ENCODE measurements at regions not wholly inside any gene's neighbourhood (a gene's known extent, or its start where the extent isn't known, plus 50 kb on each side); places are given as distances from the start of the nearest gene placed in this dataset.

GRCh38 chr4:157664726-157665125 is 444.2 kb downstream of the GRIA2 start:
- TF ChIP-seq CTCF (conservative IDR thresholded peaks at IDR 0.05) (no peak), ZFX (IDR thresholded peaks at IDR 0.05) (no peak)

Measured in C4-2B (cell line).